ENCODE measurements at regions not wholly inside any gene's neighbourhood (a gene's known extent, or its start where the extent isn't known, plus 50 kb on each side); places are given as distances from the start of the nearest gene placed in this dataset.
"Not testable (repeated sequence)": the region's sequence is repeated elsewhere in the genome, so short reads cannot be mapped to it uniquely, and the experiment has no call there.

- intact Hi-C loops (cut with micrococcal nuclease; ENCODE audit: unreplicated experiment) = no loop called here
- ATAC-seq = no peak
Observed at GRCh38 chr5:172508471-172509404, 54.4 kb upstream of the SH3PXD2B start.

GRCh38 chr5:172507485-172507884 is 53.2 kb upstream of the SH3PXD2B start:
- in situ Hi-C loops (cut with HindIII; ENCODE audit: low pct_unique_long_range_greater_than_20kb, low sequenced_read_pairs); H3K4me3 ChIP-seq (ENCODE audit: low read depth in 2 of 2, low read length in 2 of 2); ATAC-seq; H3K36me3 ChIP-seq (ENCODE audit: control insufficient read depth, insufficient read depth, low read length); BruUV-seq (replicated peaks); H3K4me1 ChIP-seq (ENCODE audit: control insufficient read depth, insufficient read depth, low read length); H3K27me3 ChIP-seq (ENCODE audit: control insufficient read depth, insufficient read depth, low read length); intact Hi-C loops (cut with micrococcal nuclease; ENCODE audit: unreplicated experiment); H3K27ac ChIP-seq (ENCODE audit: low read length); CTCF ChIA-PET; POLR2A ChIA-PET; DNase-seq (ENCODE audit: low read depth, low spot score): not testable (repeated sequence)
- peaks cover 11% of the 10 kb centered on the region; the same call in 1 of the 2 replicates for H3K9me3 ChIP-seq (ENCODE audit: control insufficient read depth, insufficient read depth, low read depth, low read length)

More at GRCh38 chr5:172508471-172509404, 54.4 kb upstream of the SH3PXD2B start:
- no peak for TF ChIP-seq SIN3A (IDR thresholded peaks at IDR 0.05; ENCODE audit: borderline replicate concordance, insufficient read depth, low read depth, low read length)
- no peak for TF ChIP-seq TCF7L2 (IDR thresholded peaks at IDR 0.05; ENCODE audit: low read depth, low read length)
- TF ChIP-seq, protein P1, sequence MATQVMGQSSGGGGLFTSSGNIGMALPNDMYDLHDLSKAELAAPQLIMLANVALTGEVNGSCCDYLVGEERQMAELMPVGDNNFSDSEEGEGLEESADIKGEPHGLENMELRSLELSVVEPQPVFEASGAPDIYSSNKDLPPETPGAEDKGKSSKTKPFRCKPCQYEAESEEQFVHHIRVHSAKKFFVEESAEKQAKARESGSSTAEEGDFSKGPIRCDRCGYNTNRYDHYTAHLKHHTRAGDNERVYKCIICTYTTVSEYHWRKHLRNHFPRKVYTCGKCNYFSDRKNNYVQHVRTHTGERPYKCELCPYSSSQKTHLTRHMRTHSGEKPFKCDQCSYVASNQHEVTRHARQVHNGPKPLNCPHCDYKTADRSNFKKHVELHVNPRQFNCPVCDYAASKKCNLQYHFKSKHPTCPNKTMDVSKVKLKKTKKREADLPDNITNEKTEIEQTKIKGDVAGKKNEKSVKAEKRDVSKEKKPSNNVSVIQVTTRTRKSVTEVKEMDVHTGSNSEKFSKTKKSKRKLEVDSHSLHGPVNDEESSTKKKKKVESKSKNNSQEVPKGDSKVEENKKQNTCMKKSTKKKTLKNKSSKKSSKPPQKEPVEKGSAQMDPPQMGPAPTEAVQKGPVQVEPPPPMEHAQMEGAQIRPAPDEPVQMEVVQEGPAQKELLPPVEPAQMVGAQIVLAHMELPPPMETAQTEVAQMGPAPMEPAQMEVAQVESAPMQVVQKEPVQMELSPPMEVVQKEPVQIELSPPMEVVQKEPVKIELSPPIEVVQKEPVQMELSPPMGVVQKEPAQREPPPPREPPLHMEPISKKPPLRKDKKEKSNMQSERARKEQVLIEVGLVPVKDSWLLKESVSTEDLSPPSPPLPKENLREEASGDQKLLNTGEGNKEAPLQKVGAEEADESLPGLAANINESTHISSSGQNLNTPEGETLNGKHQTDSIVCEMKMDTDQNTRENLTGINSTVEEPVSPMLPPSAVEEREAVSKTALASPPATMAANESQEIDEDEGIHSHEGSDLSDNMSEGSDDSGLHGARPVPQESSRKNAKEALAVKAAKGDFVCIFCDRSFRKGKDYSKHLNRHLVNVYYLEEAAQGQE (IDR thresholded peaks at IDR 0.05; ENCODE audit: insufficient read depth in 1 of 2, low read depth in 2 of 2, low read length in 1 of 2) = no peak
- TF ChIP-seq POLR2AphosphoS5 (IDR thresholded peaks at IDR 0.05; ENCODE audit: low read depth, low read length) = no peak
- TF ChIP-seq CTCF (IDR thresholded peaks at IDR 0.05) = no peak
- peaks cover 15% of the 10 kb centered on the region; the same call in 1 of the 2 replicates for H3K9me3 ChIP-seq (ENCODE audit: control insufficient read depth, insufficient read depth, low read depth, low read length)
- POLR2A ChIA-PET = interaction anchor here (0.6 kb wide), 1 partner anchor 130 kb away, joined by 4 read pairs; no protein-coding TSS in a partner anchor
- no peaks in the 10 kb centered on the region for H3K27me3 ChIP-seq (ENCODE audit: control insufficient read depth, insufficient read depth, low read length)
- in situ Hi-C loops (cut with HindIII; ENCODE audit: low pct_unique_long_range_greater_than_20kb, low sequenced_read_pairs) = no loop called here
- no peak overlapping the region for H3K4me3 ChIP-seq (ENCODE audit: low read depth in 2 of 2, low read length in 2 of 2)
- CTCF ChIA-PET = interaction anchor here (0.5 kb wide), 1 partner anchor 139 kb away, joined by 8 read pairs; no protein-coding TSS in a partner anchor
- H3K36me3 ChIP-seq (ENCODE audit: control insufficient read depth, insufficient read depth, low read length) = no peaks in the 10 kb centered on the region
- no peak overlapping the region for H3K27ac ChIP-seq (ENCODE audit: low read length)
- H3K4me1 ChIP-seq (ENCODE audit: control insufficient read depth, insufficient read depth, low read length) = no peaks in the 10 kb centered on the region
- no peak for DNase-seq (ENCODE audit: low read depth, low spot score)
- BruUV-seq (replicated peaks) = no TSS peak

DNA sequence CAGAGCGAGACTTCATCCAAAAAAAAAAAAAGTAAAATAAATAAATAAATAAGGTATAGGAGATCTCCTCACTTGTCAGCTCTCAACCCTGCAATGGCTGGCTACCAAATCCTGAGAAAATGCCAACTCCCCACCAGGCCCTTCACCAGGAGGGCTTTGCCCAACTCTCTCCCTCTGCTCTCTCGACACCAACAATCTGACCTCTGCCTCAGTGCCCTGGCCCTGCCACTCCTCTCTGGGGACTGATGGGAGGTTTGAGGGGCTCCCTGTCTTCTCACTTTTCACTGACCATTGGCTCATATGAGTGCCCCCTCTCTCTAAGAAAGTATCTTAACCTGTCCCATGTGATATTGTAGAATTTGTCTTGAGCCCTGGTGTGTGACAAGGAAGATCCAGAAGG is 52.6 kb upstream of the SH3PXD2B start:
- no peaks in the 10 kb centered on the region for H3K27me3 ChIP-seq (ENCODE audit: control insufficient read depth, insufficient read depth, low read length)
- ChIA-PET CTCF (no interaction called here), POLR2A (no interaction called here)
- in situ Hi-C loops (cut with HindIII; ENCODE audit: low pct_unique_long_range_greater_than_20kb, low sequenced_read_pairs) = no loop called here
- no peak for DNase-seq (ENCODE audit: low read depth, low spot score)
- BruUV-seq (replicated peaks) = no TSS peak
- H3K4me1 ChIP-seq (ENCODE audit: control insufficient read depth, insufficient read depth, low read length) = no peaks in the 10 kb centered on the region
- TF ChIP-seq CTCF (IDR thresholded peaks at IDR 0.05) (no peak), POLR2AphosphoS5 (IDR thresholded peaks at IDR 0.05; ENCODE audit: low read depth, low read length) (no peak), TCF7L2 (IDR thresholded peaks at IDR 0.05; ENCODE audit: low read depth, low read length) (no peak), SIN3A (IDR thresholded peaks at IDR 0.05; ENCODE audit: borderline replicate concordance, insufficient read depth, low read depth, low read length) (no peak)
- TF ChIP-seq, protein P1 (IDR thresholded peaks at IDR 0.05; ENCODE audit: insufficient read depth in 1 of 2, low read depth in 2 of 2, low read length in 1 of 2) = no peak
- no peak overlapping the region for H3K4me3 ChIP-seq (ENCODE audit: low read depth in 2 of 2, low read length in 2 of 2)
- no peak for ATAC-seq
- no peaks in the 10 kb centered on the region for H3K36me3 ChIP-seq (ENCODE audit: control insufficient read depth, insufficient read depth, low read length)
- H3K27ac ChIP-seq (ENCODE audit: low read length) = no peak overlapping the region
- peaks cover 6% of the 10 kb centered on the region; the same call in 1 of the 2 replicates for H3K9me3 ChIP-seq (ENCODE audit: control insufficient read depth, insufficient read depth, low read depth, low read length)
- intact Hi-C loops (cut with micrococcal nuclease; ENCODE audit: unreplicated experiment) = no loop called here

All from Panc1 (cell line).